Keratinocyte (primary cell): ENCODE measurements at regions not wholly inside any gene's neighbourhood (a gene's known extent, or its start where the extent isn't known, plus 50 kb on each side); places are given as distances from the start of the nearest gene placed in this dataset.

Experiments used
- DNase-seq: peaks from one replicate; pipeline ENCODE4 v3.0.0-alpha.2; 2011; ENCODE audit warnings: low read depth, missing footprints, low spot score
- FAIRE-seq: peaks from 2 replicates; lab custom pipeline; 2011; peaks lifted over from hg19 to GRCh38; lab: Jason Lieb, UNC
- H2AFZ ChIP-seq: 2 replicates; pipeline ENCODE4 v1.6.0; 2012; ENCODE audit warnings: low read length, control low read depth, inconsistent platforms; ENCODE audit not compliant: control insufficient read depth
- H3K27ac ChIP-seq: 2 replicates; pipeline ENCODE4 v1.5.1; 2011; ENCODE audit warnings: low read length; ENCODE audit not compliant: control insufficient read depth, insufficient read depth
- H3K27me3 ChIP-seq: 3 replicates; pipeline ENCODE4 v1.6.0; 2011; ENCODE audit warnings: low read length; ENCODE audit not compliant: control insufficient read depth, insufficient read depth; ENCODE audit errors: extremely low read depth
- H3K36me3 ChIP-seq, 2 experiments: 2 replicates in 1 of 2; 3 replicates in 1 of 2; pipeline ENCODE4 v1.5.1; 2011; ENCODE audit warnings: low read length in 2 of 2, mild to moderate bottlenecking in 1 of 2; ENCODE audit not compliant: control insufficient read depth in 2 of 2, insufficient read depth in 2 of 2; ENCODE audit errors: extremely low read depth in 1 of 2
- H3K4me1 ChIP-seq: 3 replicates; pipeline ENCODE4 v1.5.1; 2011; ENCODE audit warnings: low read length; ENCODE audit not compliant: control insufficient read depth, insufficient read depth; ENCODE audit errors: extremely low read depth
- H3K4me2 ChIP-seq: 3 replicates; pipeline ENCODE4 v1.6.0; 2011; ENCODE audit warnings: low read depth, low read length; ENCODE audit not compliant: control insufficient read depth, insufficient read depth; ENCODE audit errors: extremely low read depth
- H3K4me3 ChIP-seq, 3 experiments: fragments of 200-600 bp in 1 of 3; sonication (generic) in 1 of 3; 2 replicates in 2 of 3; 3 replicates in 1 of 3; pipeline ENCODE4 v1.5.1; 2011 to 2016; ENCODE audit warnings: low read length in 3 of 3, mild to moderate bottlenecking in 3 of 3, control low read depth in 2 of 3, inconsistent platforms in 1 of 3, low read depth in 1 of 3, mixed read lengths in 1 of 3, mixed run types in 1 of 3, moderate library complexity in 1 of 3; ENCODE audit not compliant: control insufficient read depth in 2 of 3, insufficient read depth in 2 of 3; ENCODE audit errors: extremely low read depth in 1 of 3
- H3K79me2 ChIP-seq: 2 replicates; pipeline ENCODE4 v1.6.0; 2012; ENCODE audit warnings: low read length; ENCODE audit not compliant: control insufficient read depth, insufficient read depth
- H3K9ac ChIP-seq: 3 replicates; pipeline ENCODE4 v1.6.0; 2011; ENCODE audit warnings: low read length; ENCODE audit not compliant: control insufficient read depth, insufficient read depth; ENCODE audit errors: extremely low read depth
- H3K9me1 ChIP-seq: 3 replicates; pipeline ENCODE4 v1.6.0; 2011; ENCODE audit warnings: low read length; ENCODE audit not compliant: control insufficient read depth, insufficient read depth; ENCODE audit errors: extremely low read depth
- H3K9me3 ChIP-seq: 2 replicates; pipeline ENCODE4 v1.5.1; 2012; ENCODE audit warnings: low read depth, low read length; ENCODE audit not compliant: control insufficient read depth
- H4K20me1 ChIP-seq: 3 replicates; pipeline ENCODE4 v1.6.0; 2011; ENCODE audit warnings: low read length; ENCODE audit not compliant: control insufficient read depth, insufficient read depth; ENCODE audit errors: extremely low read depth
- EZH2 ChIP-seq: IDR thresholded peaks from one replicate; pipeline ENCODE4 v1.6.1; 2012; ENCODE audit warnings: inconsistent platforms, mild to moderate bottlenecking, low read length, moderate library complexity
- dilution Hi-C: fragments of 300-500 bp; cut with MboI; formaldehyde crosslinking; loops from one replicate; pipeline ENCODE4 v1.7.0; 2020; ENCODE audit warnings: low sequenced_read_pairs; ENCODE audit not compliant: extremely low pct_ligation_motif_present
- TF ChIP-seq, protein P1 (sequence below), 3 experiments: IDR thresholded peaks in 1 of 3; conservative IDR thresholded peaks in 1 of 3; optimal IDR thresholded peaks in 1 of 3; 2 replicates in 2 of 3; 3 replicates in 1 of 3; pipeline versions ENCODE3 to v1.5.1; 2011; ENCODE audit warnings: low read length in 3 of 3, mild to moderate bottlenecking in 3 of 3, moderate library complexity in 2 of 3, control low read depth in 1 of 3, inconsistent platforms in 1 of 3; ENCODE audit not compliant: insufficient read depth in 2 of 3; ENCODE audit errors: extremely low read depth in 1 of 3

DNA sequence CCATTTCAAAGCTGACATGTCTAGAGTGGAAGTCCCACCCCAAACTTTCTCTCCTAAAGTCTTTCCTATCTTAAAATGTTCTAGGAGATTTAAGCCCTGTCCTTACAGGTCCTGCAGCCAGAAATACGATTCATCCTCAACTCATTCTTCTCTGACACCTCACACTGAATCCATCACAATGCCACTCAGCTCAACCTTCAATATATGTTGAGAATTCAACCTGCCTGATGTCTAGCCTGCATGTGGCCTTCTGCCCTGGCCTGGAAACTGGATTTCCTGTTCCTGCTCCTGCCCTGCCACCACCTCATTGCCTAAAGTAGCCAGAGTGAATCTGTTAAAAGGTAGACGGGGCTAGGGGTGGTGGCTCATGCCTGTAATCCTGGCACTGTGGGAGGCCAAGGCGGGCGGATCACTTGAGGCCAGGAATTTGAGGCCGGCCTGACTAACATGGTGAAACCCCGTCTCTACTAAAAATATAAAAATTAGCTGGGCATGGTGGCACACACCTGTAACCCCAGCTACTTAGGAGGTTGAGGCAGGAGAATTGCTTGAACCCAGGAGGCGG is 345.9 kb downstream of the CDH26 start:
- Histone ChIP-seq H4K20me1 (no peaks in the 10 kb centered on the region), H3K27me3 (peaks cover 3% of the 10 kb centered on the region), H3K36me3 (no peaks in the 10 kb centered on the region), H3K79me2 (no peaks in the 10 kb centered on the region), H3K9ac (no peak overlapping the region), H2AFZ (no peak overlapping the region), H3K9me1 (no peaks in the 10 kb centered on the region), H3K9me3 (no peaks in the 10 kb centered on the region), H3K27ac (no peak overlapping the region), H3K4me2 (no peak overlapping the region), H3K4me1 (no peaks in the 10 kb centered on the region), H3K4me3 (no peak overlapping the region)
- no peak for FAIRE-seq
- no peak for DNase-seq
- TF ChIP-seq, protein P1, sequence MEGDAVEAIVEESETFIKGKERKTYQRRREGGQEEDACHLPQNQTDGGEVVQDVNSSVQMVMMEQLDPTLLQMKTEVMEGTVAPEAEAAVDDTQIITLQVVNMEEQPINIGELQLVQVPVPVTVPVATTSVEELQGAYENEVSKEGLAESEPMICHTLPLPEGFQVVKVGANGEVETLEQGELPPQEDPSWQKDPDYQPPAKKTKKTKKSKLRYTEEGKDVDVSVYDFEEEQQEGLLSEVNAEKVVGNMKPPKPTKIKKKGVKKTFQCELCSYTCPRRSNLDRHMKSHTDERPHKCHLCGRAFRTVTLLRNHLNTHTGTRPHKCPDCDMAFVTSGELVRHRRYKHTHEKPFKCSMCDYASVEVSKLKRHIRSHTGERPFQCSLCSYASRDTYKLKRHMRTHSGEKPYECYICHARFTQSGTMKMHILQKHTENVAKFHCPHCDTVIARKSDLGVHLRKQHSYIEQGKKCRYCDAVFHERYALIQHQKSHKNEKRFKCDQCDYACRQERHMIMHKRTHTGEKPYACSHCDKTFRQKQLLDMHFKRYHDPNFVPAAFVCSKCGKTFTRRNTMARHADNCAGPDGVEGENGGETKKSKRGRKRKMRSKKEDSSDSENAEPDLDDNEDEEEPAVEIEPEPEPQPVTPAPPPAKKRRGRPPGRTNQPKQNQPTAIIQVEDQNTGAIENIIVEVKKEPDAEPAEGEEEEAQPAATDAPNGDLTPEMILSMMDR (optimal IDR thresholded peaks at IDR 0.05 in 1 of 3, IDR thresholded peaks at IDR 0.05 in 1 of 3, conservative IDR thresholded peaks at IDR 0.05 in 1 of 3; ENCODE audit: extremely low read depth in 1 of 3, insufficient read depth in 2 of 3, low read length in 3 of 3): no peak
- TF ChIP-seq EZH2: no peak
- dilution Hi-C loops: no loop called here

DNA sequence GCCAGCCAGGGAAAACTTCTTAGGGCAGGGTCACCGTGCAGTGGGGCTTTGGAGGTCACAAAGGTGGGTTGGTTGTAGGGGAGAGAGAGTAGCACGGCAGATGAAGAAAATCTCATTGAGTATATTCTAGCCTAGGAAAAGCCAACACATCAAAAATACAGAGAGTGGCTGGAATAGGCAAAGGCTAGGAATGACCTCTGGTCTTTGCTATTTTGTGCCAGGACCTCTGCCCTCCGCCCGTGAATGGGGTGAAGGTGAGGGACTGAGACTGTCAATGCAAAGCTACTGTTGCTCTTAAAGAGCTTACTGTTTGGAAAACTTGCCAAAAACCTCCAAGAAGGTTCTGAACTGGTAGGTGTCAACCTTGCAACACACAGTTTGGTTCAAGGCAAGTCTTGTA is 346.7 kb downstream of the CDH26 start:
- TF ChIP-seq, protein P1 (optimal IDR thresholded peaks at IDR 0.05 in 1 of 3, IDR thresholded peaks at IDR 0.05 in 1 of 3, conservative IDR thresholded peaks at IDR 0.05 in 1 of 3; ENCODE audit: extremely low read depth in 1 of 3, insufficient read depth in 2 of 3, low read length in 3 of 3): no peak
- no peaks in the 10 kb centered on the region for H3K4me1 ChIP-seq
- H3K9me3 ChIP-seq: no peaks in the 10 kb centered on the region
- no peak overlapping the region for H3K4me3 ChIP-seq
- H2AFZ ChIP-seq: no peak overlapping the region
- DNase-seq: no peak
- no peaks in the 10 kb centered on the region for H3K9me1 ChIP-seq
- H3K79me2 ChIP-seq: no peaks in the 10 kb centered on the region
- H3K9ac ChIP-seq: no peak overlapping the region
- no peak overlapping the region for H3K4me2 ChIP-seq
- FAIRE-seq: no peak
- H3K27me3 ChIP-seq: no peaks in the 10 kb centered on the region
- no peaks in the 10 kb centered on the region for H4K20me1 ChIP-seq
- H3K27ac ChIP-seq: no peak overlapping the region
- dilution Hi-C loops: no loop called here
- no peaks in the 10 kb centered on the region for H3K36me3 ChIP-seq
